H1 (cell line): ENCODE measurements at regions not wholly inside any gene's neighbourhood (a gene's known extent, or its start where the extent isn't known, plus 50 kb on each side); places are given as distances from the start of the nearest gene placed in this dataset.

Source experiments
- CTCF ChIA-PET: fragments of 300-600 bp; sonication (Branson Sonifier 250); formaldehyde crosslinking; loops from one replicate; lab custom pipeline; 2021; ENCODE audit not compliant: partially characterized antibody; lab: Charles Lee
- POLR2A ChIA-PET: fragments of 300-600 bp; sonication (Branson Sonifier 250); formaldehyde crosslinking; loops from one replicate; lab custom pipeline; 2021; ENCODE audit warnings: inconsistent platforms; ENCODE audit not compliant: partially characterized antibody; lab: Charles Lee
- DNase-seq, 2 experiments: peaks; one replicate each; pipeline versions ENCODE4 v3.0.0 to v3.0.0-alpha.2; 2010 to 2022; ENCODE audit warnings: low spot score in 2 of 2, low read depth in 1 of 2, mixed read lengths in 1 of 2
- FAIRE-seq: peaks from 2 replicates; lab custom pipeline; 2011; peaks lifted over from hg19 to GRCh38; lab: Jason Lieb, UNC
- H2AFZ ChIP-seq: 2 replicates; pipeline ENCODE4 v1.8.1; 2012; ENCODE audit warnings: low read length, inconsistent platforms
- H2AK5ac ChIP-seq: 2 replicates; pipeline ENCODE4 v1.6.1; 2013; ENCODE audit warnings: low read depth, low read length
- H2BK120ac ChIP-seq: replicated peaks from 2 replicates; pipeline ENCODE3; 2013; ENCODE audit warnings: low read depth, low read length, inconsistent platforms
- H2BK12ac ChIP-seq: 2 replicates; pipeline ENCODE4 v1.6.1; 2013; ENCODE audit warnings: low read depth, low read length
- H2BK15ac ChIP-seq: 2 replicates; pipeline ENCODE4 v1.6.1; 2013; ENCODE audit warnings: low read length
- H2BK20ac ChIP-seq: 2 replicates; pipeline ENCODE4 v1.6.1; 2013; ENCODE audit warnings: low read length
- H2BK5ac ChIP-seq: 2 replicates; pipeline ENCODE4 v1.6.1; 2013; ENCODE audit warnings: low read depth, low read length
- H3K14ac ChIP-seq: 2 replicates; pipeline ENCODE4 v1.6.1; 2013; ENCODE audit warnings: inconsistent platforms; ENCODE audit not compliant: insufficient read length
- H3K18ac ChIP-seq: 2 replicates; pipeline ENCODE4 v1.6.1; 2013; ENCODE audit warnings: low read length; ENCODE audit errors: extremely low read depth
- H3K23ac ChIP-seq: 2 replicates; pipeline ENCODE4 v1.6.1; 2013; ENCODE audit warnings: inconsistent platforms; ENCODE audit not compliant: insufficient read length
- H3K23me2 ChIP-seq: 2 replicates; pipeline ENCODE4 v1.6.1; 2013; ENCODE audit warnings: low read depth, low read length
- H3K27ac ChIP-seq: 2 replicates; pipeline ENCODE4 v1.6.1; 2011; ENCODE audit warnings: low read depth, low read length, inconsistent platforms
- H3K27me3 ChIP-seq, 4 experiments: replicated peaks in 1 of 4; 1 replicate in 1 of 4; 2 replicates in 3 of 4; pipeline versions ENCODE4 v1.6.1 to v1.8.1; 2011 to 2013; ENCODE audit warnings: low read length in 3 of 4, mild to moderate bottlenecking in 3 of 4, inconsistent platforms in 2 of 4, mixed read lengths in 2 of 4, moderate library complexity in 1 of 4; ENCODE audit not compliant: control insufficient read depth in 3 of 4, insufficient read depth in 3 of 4; ENCODE audit errors: extremely low read depth in 1 of 4
- H3K36me3 ChIP-seq, 4 experiments: 2 replicates each; pipeline versions ENCODE4 v1.6.1 to v1.8.1; 2011 to 2013; ENCODE audit warnings: mild to moderate bottlenecking in 4 of 4, low read length in 3 of 4, moderate library complexity in 2 of 4, control low read depth in 1 of 4, inconsistent platforms in 1 of 4; ENCODE audit not compliant: insufficient read depth in 4 of 4, control insufficient read depth in 2 of 4
- H3K4ac ChIP-seq: replicated peaks from 2 replicates; pipeline ENCODE3; 2013; ENCODE audit warnings: low read length, low read depth, mixed read lengths, inconsistent platforms; ENCODE audit not compliant: insufficient read length
- H3K4me1 ChIP-seq, 4 experiments: replicated peaks in 1 of 4; 1 replicate in 1 of 4; 2 replicates in 3 of 4; pipeline versions ENCODE4 v1.6.1 to v1.8.1; 2011 to 2013; ENCODE audit warnings: low read length in 3 of 4, inconsistent platforms in 2 of 4, mixed read lengths in 1 of 4; ENCODE audit not compliant: insufficient read depth in 4 of 4, control insufficient read depth in 3 of 4
- H3K4me2 ChIP-seq, 2 experiments: 2 replicates each; pipeline versions ENCODE4 v1.6.1 to v1.8.1; 2011 to 2013; ENCODE audit warnings: low read depth in 2 of 2, low read length in 2 of 2, control low read depth in 1 of 2, inconsistent platforms in 1 of 2, mild to moderate bottlenecking in 1 of 2; ENCODE audit not compliant: insufficient read depth in 1 of 2
- H3K4me3 ChIP-seq, 4 experiments: fragments of 200-600, 300-600 bp in 1 of 4; sonication (generic), shearing (Covaris generic), sonication (Bioruptor Twin) in 1 of 4; 2 replicates each; pipeline versions ENCODE4 v1.5.1 to v1.8.1; 2011 to 2016; ENCODE audit warnings: low read length in 4 of 4, low read depth in 3 of 4, control low read depth in 2 of 4, inconsistent platforms in 2 of 4, mild to moderate bottlenecking in 2 of 4, mixed read lengths in 1 of 4, moderate library complexity in 1 of 4; ENCODE audit not compliant: insufficient read depth in 2 of 4; ENCODE audit errors: extremely low read depth in 1 of 4
- H3K56ac ChIP-seq: replicated peaks from 2 replicates; pipeline ENCODE3; 2013; ENCODE audit warnings: low read depth, mild to moderate bottlenecking, mixed read lengths, low read length, inconsistent platforms; ENCODE audit not compliant: insufficient read length
- H3K79me1 ChIP-seq: 2 replicates; pipeline ENCODE4 v1.6.1; 2013; ENCODE audit warnings: low read depth, low read length, control low read depth
- H3K79me2 ChIP-seq, 2 experiments: 2 replicates each; pipeline versions ENCODE4 v1.6.1 to v1.8.1; 2012 to 2013; ENCODE audit warnings: low read length in 2 of 2, mild to moderate bottlenecking in 2 of 2, inconsistent platforms in 1 of 2; ENCODE audit not compliant: insufficient read depth in 2 of 2, control insufficient read depth in 1 of 2
- H3K9ac ChIP-seq, 4 experiments: replicated peaks in 1 of 4; 1 replicate in 1 of 4; 2 replicates in 3 of 4; pipeline versions ENCODE4 v1.6.1 to v1.8.1; 2011 to 2013; ENCODE audit warnings: low read depth in 3 of 4, low read length in 3 of 4, control low read depth in 2 of 4, mild to moderate bottlenecking in 2 of 4, moderate library complexity in 2 of 4, inconsistent platforms in 1 of 4; ENCODE audit errors: extremely low read depth in 1 of 4
- H3K9me3 ChIP-seq, 2 experiments: 2 replicates each; pipeline versions ENCODE4 v1.6.1 to v1.8.1; 2012 to 2013; ENCODE audit warnings: mild to moderate bottlenecking in 2 of 2, moderate library complexity in 2 of 2, control low read depth in 1 of 2, inconsistent platforms in 1 of 2, low read depth in 1 of 2, low read length in 1 of 2, mixed read lengths in 1 of 2; ENCODE audit not compliant: insufficient read depth in 2 of 2
- H4K20me1 ChIP-seq, 2 experiments: replicated peaks in 1 of 2; 2 replicates each; pipeline versions ENCODE3 to v1.8.1; 2011 to 2013; ENCODE audit warnings: inconsistent platforms in 2 of 2, low read length in 2 of 2, mild to moderate bottlenecking in 1 of 2; ENCODE audit not compliant: insufficient read depth in 2 of 2, control insufficient read depth in 1 of 2
- H4K5ac ChIP-seq: 2 replicates; pipeline ENCODE4 v1.6.1; 2013; ENCODE audit warnings: low read length, low read depth, mixed read lengths, inconsistent platforms; ENCODE audit not compliant: insufficient read length
- H4K8ac ChIP-seq: 2 replicates; pipeline ENCODE4 v1.8.0; 2013; ENCODE audit warnings: mild to moderate bottlenecking, moderate library complexity, low read length, inconsistent platforms; ENCODE audit not compliant: insufficient read depth; ENCODE audit errors: extremely low read depth
- H4K91ac ChIP-seq: replicated peaks from 2 replicates; pipeline ENCODE3; 2013; ENCODE audit warnings: low read length, mixed read lengths, inconsistent platforms; ENCODE audit not compliant: insufficient read length
- ASH2L ChIP-seq: fragments of 200-600, 300-600 bp; sonication (generic); IDR thresholded peaks from one replicate; pipeline ENCODE4 v1.7.1; 2017; ENCODE audit warnings: low read length
- ATF2 ChIP-seq: IDR thresholded peaks from 2 replicates; pipeline ENCODE4 v1.6.1; 2012; ENCODE audit warnings: low read length, inconsistent platforms
- CBX5 ChIP-seq: fragments of 300-800, 300-1000 bp; sonication (generic); IDR thresholded peaks from 2 replicates; pipeline ENCODE4 v1.7.1; 2016; ENCODE audit warnings: antibody characterized with exemption, low read length, low read depth
- CHD2 ChIP-seq: IDR thresholded peaks from 2 replicates; pipeline ENCODE4 v1.6.1; 2012; ENCODE audit warnings: low read length, improper control_type of control experiment
- EGR1 ChIP-seq: IDR thresholded peaks from 2 replicates; pipeline ENCODE4 v1.6.1; 2011; ENCODE audit warnings: low read depth, low read length, borderline replicate concordance
- FOSL1 ChIP-seq: IDR thresholded peaks from 2 replicates; pipeline ENCODE4 v1.6.1; 2011; ENCODE audit warnings: mild to moderate bottlenecking, low read depth, low read length, moderate library complexity; ENCODE audit not compliant: insufficient read depth
- JUND ChIP-seq: IDR thresholded peaks from 2 replicates; pipeline ENCODE4 v1.6.1; 2011; ENCODE audit warnings: mild to moderate bottlenecking, improper control_type of control experiment, low read length
- KDM4A ChIP-seq: IDR thresholded peaks from one replicate; pipeline ENCODE4 v1.7.1; 2012; ENCODE audit warnings: low read depth, mild to moderate bottlenecking, moderate library complexity, low read length, inconsistent platforms; ENCODE audit not compliant: severe bottlenecking
- RBBP5 ChIP-seq: IDR thresholded peaks from 2 replicates; pipeline ENCODE4 v1.7.1; 2012; ENCODE audit warnings: low read depth, mild to moderate bottlenecking, inconsistent platforms, low read length, moderate library complexity, borderline replicate concordance
- SP1 ChIP-seq: IDR thresholded peaks from 2 replicates; pipeline ENCODE4 v1.6.1; 2011; ENCODE audit warnings: low read depth, low read length
- SP2 ChIP-seq: IDR thresholded peaks from 2 replicates; pipeline ENCODE4 v1.6.1; 2012; ENCODE audit warnings: mild to moderate bottlenecking, low read length, inconsistent platforms
- TAF7 ChIP-seq: optimal IDR thresholded peaks from 2 replicates; pipeline ENCODE3; 2011; ENCODE audit warnings: low read depth, mild to moderate bottlenecking, inconsistent platforms, low read length, moderate library complexity, borderline replicate concordance
- TCF12 ChIP-seq: IDR thresholded peaks from 2 replicates; pipeline ENCODE4 v1.6.1; 2011; ENCODE audit warnings: low read depth, mild to moderate bottlenecking, low read length
- WGBS, 2 experiments: shearing (Covaris generic) in 1 of 2; methylation state at CpG; one replicate each; pipeline versions ENCODE4 v1.1.6 to v1.1.7; 2013 to 2015; ENCODE audit warnings: low lambda C conversion rate in 2 of 2, mixed read lengths in 2 of 2, inconsistent platforms in 1 of 2, low coverage in 1 of 2, missing lambda C conversion rate in 1 of 2; ENCODE audit not compliant: insufficient replicate concordance in 2 of 2, insufficient coverage in 1 of 2, insufficient read length in 1 of 2; ENCODE audit errors: extremely low coverage in 1 of 2, missing lambda C conversion rate in 1 of 2; 5-methylcytosine and 5-hydroxymethylcytosine counted together

DNA sequence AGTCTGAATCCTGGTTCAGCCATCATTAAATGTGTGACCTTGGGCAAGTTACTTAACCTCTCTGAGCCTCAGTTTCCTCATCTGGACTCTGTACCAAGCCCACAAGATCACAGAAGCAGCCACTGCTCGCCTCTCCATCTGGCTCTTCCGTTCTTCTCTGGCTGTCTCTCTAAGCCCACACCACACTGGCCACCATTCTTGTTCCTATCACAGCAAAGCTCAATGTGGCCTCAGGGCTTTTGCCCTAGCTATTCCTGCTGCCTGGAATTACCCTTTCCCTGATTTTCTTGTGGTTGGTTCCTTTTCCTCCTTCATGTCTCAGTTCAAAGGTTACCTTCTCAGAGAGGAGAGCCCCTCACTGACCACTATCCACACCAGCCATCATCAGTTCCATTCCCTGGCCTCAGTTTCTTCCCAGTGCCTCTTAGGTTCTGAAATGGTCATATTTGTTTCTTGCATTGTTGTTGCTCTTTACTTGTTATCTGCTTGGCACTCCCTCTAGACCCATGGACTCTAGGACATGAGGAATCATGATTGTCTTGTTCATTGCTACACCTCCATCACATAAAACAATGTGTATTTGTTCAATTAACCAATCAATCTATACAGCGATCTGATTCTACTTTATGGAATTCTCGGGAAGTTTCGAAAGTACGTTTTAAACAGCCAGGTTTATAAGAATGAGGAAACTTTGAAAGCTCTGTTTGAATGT lies 56.5 kb upstream of the PTPN1 start:
- Histone ChIP-seq H3K23ac (no peak overlapping the region), H3K4me1 (peaks cover 3 to 11% (median 4%) of the 10 kb centered on the region in 4 experiments), H3K4ac (no peak overlapping the region), H2BK120ac (no peak overlapping the region), H3K27me3 (no peaks in the 10 kb centered on the region), H3K23me2 (peaks cover 2% of the 10 kb centered on the region; the same call in 1 of the 2 replicates), H4K5ac (no peak overlapping the region), H3K4me3 (no peak overlapping the region), H2BK5ac (no peak overlapping the region), H2BK12ac (no peak overlapping the region), H3K27ac (no peak overlapping the region), H3K56ac (no peak overlapping the region), H3K79me1 (no peaks in the 10 kb centered on the region), H2BK15ac (0 out of 2 replicates have a peak overlapping the region, but pooled peaks have one; percentile 31), H3K4me2 (no peak overlapping the region), H4K20me1 (no peaks in the 10 kb centered on the region), H3K36me3 (no peaks in the 10 kb centered on the region), H2AFZ (no peak overlapping the region), H2BK20ac (no peak overlapping the region), H4K91ac (no peak overlapping the region), H3K79me2 (no peaks in the 10 kb centered on the region), H4K8ac (no peak overlapping the region), H2AK5ac (no peak overlapping the region), H3K14ac (no peak overlapping the region), H3K18ac (no peak overlapping the region), H3K9ac (no peak overlapping the region), H3K9me3 (no peaks in the 10 kb centered on the region)
- DNase-seq (no peak), FAIRE-seq (no peak)
- WGBS, 2 experiments, result 75% methylated on average over 6 of the region's 6 CpGs; no CpG with 5 or more reads in 1 of the 2 experiments
- CTCF ChIA-PET, result interaction anchor here (0.5 to 4.4 kb wide), 4 partner anchors 12 to 455 kb away, joined by 3 to 18 read pairs (median 8); partner anchors contain the start of gene CEBPB
- POLR2A ChIA-PET, result no interaction called here
- TF ChIP-seq TAF7 (no peak), CBX5 (no peak), JUND (no peak), SP2 (no peak), RBBP5 (no peak), FOSL1 (no peak), KDM4A (no peak), EGR1 (no peak), CHD2 (no peak), SP1 (no peak), ASH2L (no peak), TCF12 (no peak), ATF2 (no peak)
